Calu3 (cell line): ENCODE measurements at regions not wholly inside any gene's neighbourhood (a gene's known extent, or its start where the extent isn't known, plus 50 kb on each side); places are given as distances from the start of the nearest gene placed in this dataset.

Experiments
- BruUV-seq: library from RNA; stranded (reverse); fragments of 400-500 nt; replicated peaks from 2 replicates; lab custom pipeline; 2021; lab: Mats Ljungman, UMichigan
- CTCF ChIA-PET: fragments of 300-600 bp; sonication (Branson Sonifier 250); formaldehyde crosslinking; loops from one replicate; lab custom pipeline; 2022; ENCODE audit warnings: antibody characterized with exemption; lab: Charles Lee
- DNase-seq: peaks from one replicate; pipeline ENCODE4 v3.0.0; 2022
- H3K27ac Mint-ChIP-seq: one replicate; pipeline ENCODE4 v1.8.0; 2022; ENCODE audit warnings: mixed read lengths; ENCODE audit not compliant: unreplicated experiment
- H3K27me3 Mint-ChIP-seq: one replicate; pipeline ENCODE4 v1.8.0; 2022; ENCODE audit warnings: mixed read lengths; ENCODE audit not compliant: unreplicated experiment
- H3K36me3 Mint-ChIP-seq: one replicate; pipeline ENCODE4 v1.8.0; 2022; ENCODE audit warnings: mild to moderate bottlenecking, moderate library complexity, mixed read lengths; ENCODE audit not compliant: insufficient read depth, unreplicated experiment
- H3K4me1 Mint-ChIP-seq: one replicate; pipeline ENCODE4 v1.8.0; 2022; ENCODE audit warnings: mild to moderate bottlenecking, low read depth, mixed read lengths; ENCODE audit not compliant: unreplicated experiment
- H3K4me3 Mint-ChIP-seq: one replicate; pipeline ENCODE4 v1.8.0; 2022; ENCODE audit warnings: mild to moderate bottlenecking, low read depth, moderate library complexity, mixed read lengths; ENCODE audit not compliant: unreplicated experiment
- H3K9me3 Mint-ChIP-seq: one replicate; pipeline ENCODE4 v1.8.0; 2022; ENCODE audit warnings: low read depth, mixed read lengths; ENCODE audit not compliant: unreplicated experiment
- intact Hi-C: fragments of 100-400 bp; cut with micrococcal nuclease; formaldehyde crosslinking; loops from one replicate; pipeline ENCODE4 v1.10.0; 2022; ENCODE audit not compliant: unreplicated experiment
- TF ChIP-seq, protein P1 (sequence below): fragments of 200-600 bp; IDR thresholded peaks from one replicate; pipeline ENCODE4 v1.8.0; 2022; ENCODE audit warnings: antibody characterized with exemption; ENCODE audit not compliant: unreplicated experiment

DNA sequence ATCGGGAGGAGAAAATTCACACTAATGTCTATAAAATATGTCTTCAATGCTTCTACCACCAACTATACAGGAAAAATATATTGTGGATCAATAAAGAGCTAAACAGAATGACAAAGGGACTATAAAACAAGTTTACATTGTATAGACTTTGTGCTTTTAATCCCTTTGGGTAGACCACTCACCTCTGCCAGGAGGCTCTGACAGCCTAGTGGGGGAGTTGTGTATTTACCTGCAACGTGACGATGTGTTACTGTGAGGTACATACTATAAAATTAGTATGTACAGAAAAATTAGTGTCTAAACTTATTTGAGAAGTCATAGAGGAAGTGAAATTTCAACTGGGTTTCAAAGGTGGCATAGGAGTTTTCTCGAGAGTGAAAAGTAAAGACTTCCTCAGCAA is 243.3 kb upstream of the REG3G start:
- Mint-ChIP-seq H3K9me3 (peaks cover 14% of the 10 kb centered on the region), H3K4me3 (no peak overlapping the region), H3K36me3 (no peaks in the 10 kb centered on the region), H3K27me3 (no peaks in the 10 kb centered on the region), H3K27ac (no peak overlapping the region), H3K4me1 (no peaks in the 10 kb centered on the region)
- CTCF ChIA-PET, result no interaction called here
- BruUV-seq, result no TSS peak
- intact Hi-C loops, result no loop called here
- no peak for DNase-seq
- TF ChIP-seq, protein P1, sequence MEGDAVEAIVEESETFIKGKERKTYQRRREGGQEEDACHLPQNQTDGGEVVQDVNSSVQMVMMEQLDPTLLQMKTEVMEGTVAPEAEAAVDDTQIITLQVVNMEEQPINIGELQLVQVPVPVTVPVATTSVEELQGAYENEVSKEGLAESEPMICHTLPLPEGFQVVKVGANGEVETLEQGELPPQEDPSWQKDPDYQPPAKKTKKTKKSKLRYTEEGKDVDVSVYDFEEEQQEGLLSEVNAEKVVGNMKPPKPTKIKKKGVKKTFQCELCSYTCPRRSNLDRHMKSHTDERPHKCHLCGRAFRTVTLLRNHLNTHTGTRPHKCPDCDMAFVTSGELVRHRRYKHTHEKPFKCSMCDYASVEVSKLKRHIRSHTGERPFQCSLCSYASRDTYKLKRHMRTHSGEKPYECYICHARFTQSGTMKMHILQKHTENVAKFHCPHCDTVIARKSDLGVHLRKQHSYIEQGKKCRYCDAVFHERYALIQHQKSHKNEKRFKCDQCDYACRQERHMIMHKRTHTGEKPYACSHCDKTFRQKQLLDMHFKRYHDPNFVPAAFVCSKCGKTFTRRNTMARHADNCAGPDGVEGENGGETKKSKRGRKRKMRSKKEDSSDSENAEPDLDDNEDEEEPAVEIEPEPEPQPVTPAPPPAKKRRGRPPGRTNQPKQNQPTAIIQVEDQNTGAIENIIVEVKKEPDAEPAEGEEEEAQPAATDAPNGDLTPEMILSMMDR, result no peak

DNA sequence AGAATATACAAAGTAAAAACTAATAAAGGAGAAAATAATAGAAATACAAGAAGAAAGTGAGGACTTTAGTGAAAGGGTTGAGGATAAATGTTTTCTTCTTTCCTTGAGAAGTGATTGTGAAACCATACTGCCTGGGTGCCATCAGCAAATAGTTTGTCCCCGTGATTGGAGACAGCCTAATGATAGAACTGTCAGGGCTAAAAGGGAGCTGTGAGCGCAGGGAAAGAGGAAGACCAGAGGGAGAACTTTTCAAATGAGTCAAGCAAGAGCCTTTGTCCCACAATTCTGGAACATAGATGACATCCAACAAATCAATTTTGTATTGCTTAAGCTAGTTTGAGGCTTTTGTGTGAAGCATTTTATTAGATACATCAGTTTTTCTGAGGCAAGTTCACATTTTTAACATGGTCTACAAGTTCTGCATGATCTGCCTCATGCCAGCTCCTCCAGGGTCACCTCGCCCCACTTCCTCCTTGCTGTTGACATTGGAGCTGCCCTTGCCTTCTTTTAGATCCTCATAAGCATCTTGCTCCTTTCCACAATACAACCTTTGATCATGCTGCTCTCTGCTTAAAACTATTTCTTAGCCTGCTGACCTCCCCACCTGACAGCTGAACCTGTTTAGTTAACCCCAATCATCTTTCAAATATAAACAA is 213.4 kb upstream of the REG3G start:
- H3K4me3 Mint-ChIP-seq, result no peak overlapping the region
- peaks cover 14% of the 10 kb centered on the region for H3K9me3 Mint-ChIP-seq
- CTCF ChIA-PET, result no interaction called here
- H3K27ac Mint-ChIP-seq, result no peak overlapping the region
- BruUV-seq, result no TSS peak
- no peaks in the 10 kb centered on the region for H3K36me3 Mint-ChIP-seq
- intact Hi-C loops, result no loop called here
- TF ChIP-seq, protein P1, result no peak
- no peak for DNase-seq
- H3K27me3 Mint-ChIP-seq, result no peaks in the 10 kb centered on the region
- H3K4me1 Mint-ChIP-seq, result no peaks in the 10 kb centered on the region

DNA sequence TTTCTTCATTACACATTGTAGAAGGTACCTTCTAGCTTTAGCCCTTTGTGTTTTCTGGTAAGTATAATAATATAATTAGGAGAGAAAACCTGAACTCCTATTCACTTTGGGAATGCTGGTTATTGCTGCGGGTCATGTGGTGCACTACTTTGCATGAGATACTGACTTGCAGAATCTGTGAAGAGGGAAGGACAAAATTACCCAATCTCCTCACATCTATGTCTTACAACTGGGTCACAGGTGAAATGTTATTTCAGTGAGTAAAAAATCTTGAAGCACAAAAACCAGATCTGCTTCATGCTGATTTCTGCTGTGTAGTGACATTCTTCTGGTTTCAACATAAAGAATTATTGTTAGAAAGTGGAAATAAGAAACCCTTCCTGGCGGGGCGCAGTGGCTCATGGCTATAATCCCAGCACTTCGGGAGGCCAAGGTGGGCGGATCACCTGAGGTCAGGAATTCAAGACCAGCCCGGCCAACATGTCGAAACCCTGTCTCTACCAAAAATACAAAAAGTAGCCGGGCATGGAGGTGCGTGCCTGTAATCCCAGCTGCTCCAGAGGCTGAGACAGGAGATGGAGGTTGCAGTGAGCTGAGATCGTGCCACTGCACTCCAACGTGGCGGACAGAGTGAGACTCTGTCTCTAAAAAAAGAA is 211.0 kb upstream of the REG3G start:
- Mint-ChIP-seq H3K36me3 (no peaks in the 10 kb centered on the region), H3K27ac (no peak overlapping the region), H3K4me3 (no peak overlapping the region), H3K4me1 (no peaks in the 10 kb centered on the region), H3K27me3 (no peaks in the 10 kb centered on the region), H3K9me3 (peaks cover 5% of the 10 kb centered on the region)
- intact Hi-C loops, result no loop called here
- no peak for DNase-seq
- CTCF ChIA-PET, result interaction anchor here (0.7 kb wide), 2 partner anchors 105 to 242 kb away, joined by 3 to 4 read pairs; no protein-coding TSS in a partner anchor
- no TSS peak for BruUV-seq
- TF ChIP-seq, protein P1, result no peak

DNA sequence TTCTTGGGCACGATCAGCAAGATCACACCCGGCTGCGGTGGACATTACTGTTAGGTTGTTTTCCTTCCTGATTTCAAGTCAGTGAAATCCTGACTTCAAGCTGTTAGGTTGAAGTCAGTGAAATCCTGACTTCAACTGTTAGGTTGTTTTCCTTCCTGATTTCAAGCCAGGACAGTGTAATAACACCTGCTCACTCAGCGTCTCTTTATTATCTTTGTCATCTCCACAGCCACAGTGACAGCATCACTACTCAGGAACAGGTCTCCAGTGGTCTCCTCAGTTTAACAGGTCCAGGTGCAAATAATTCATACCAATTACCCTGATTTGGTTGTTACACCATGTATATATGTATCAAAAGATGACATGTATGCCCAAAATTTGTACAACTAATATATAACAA is 208.1 kb upstream of the REG3G start:
- Mint-ChIP-seq H3K4me1 (no peaks in the 10 kb centered on the region), H3K9me3 (peaks cover 9% of the 10 kb centered on the region), H3K27me3 (no peaks in the 10 kb centered on the region), H3K27ac (no peak overlapping the region), H3K36me3 (no peaks in the 10 kb centered on the region), H3K4me3 (no peak overlapping the region)
- intact Hi-C loops, result no loop called here
- CTCF ChIA-PET, result no interaction called here
- TF ChIP-seq, protein P1, result no peak
- no TSS peak for BruUV-seq
- DNase-seq, result no peak
